LNCaP clone FGC (cell line): ENCODE measurements at regions not wholly inside any gene's neighbourhood (a gene's known extent, or its start where the extent isn't known, plus 50 kb on each side); places are given as distances from the start of the nearest gene placed in this dataset.
"Not testable (repeated sequence)": the region's sequence is repeated elsewhere in the genome, so short reads cannot be mapped to it uniquely, and the experiment has no call there.

Experiments
- DNase-seq: peaks from one replicate; pipeline ENCODE4 v3.0.0-alpha.2; 2011; ENCODE audit warnings: low read depth
- H3K4me3 ChIP-seq: 2 replicates; pipeline ENCODE4 v1.5.1; 2011; ENCODE audit warnings: mild to moderate bottlenecking, low read depth, low read length, control low read depth
- CTCF ChIP-seq: IDR thresholded peaks from 2 replicates; pipeline ENCODE4 v1.5.1; 2012; ENCODE audit warnings: mild to moderate bottlenecking; ENCODE audit not compliant: control insufficient read depth, insufficient read depth; ENCODE audit errors: extremely low read depth

- TF ChIP-seq CTCF, result no peak
Observed at GRCh38 chr6:99143108-99143861, 195.5 kb upstream of the FBXL4 start.

GRCh38 chr6:99141906-99142305 lies 194.2 kb upstream of the FBXL4 start:
- not testable (repeated sequence) for DNase-seq, H3K4me3 ChIP-seq

More at GRCh38 chr6:99143108-99143861, 195.5 kb upstream of the FBXL4 start:
- DNase-seq, result no peak
- no peak overlapping the region for H3K4me3 ChIP-seq

- no peak for TF ChIP-seq CTCF
- DNase-seq, result no peak
- H3K4me3 ChIP-seq, result no peak overlapping the region
Observed at GRCh38 chr6:99138445-99138844, 190.7 kb upstream of the FBXL4 start.

GRCh38 chr6:99137314-99137713 lies 189.6 kb upstream of the FBXL4 start:
- H3K4me3 ChIP-seq, result no peak overlapping the region
- no peak for TF ChIP-seq CTCF
- no peak for DNase-seq

GRCh38 chr6:99136488-99136887 lies 188.7 kb upstream of the FBXL4 start:
- no peak overlapping the region for H3K4me3 ChIP-seq
- no peak for DNase-seq
- no peak for TF ChIP-seq CTCF

- TF ChIP-seq CTCF, result no peak
- no peak for DNase-seq
- H3K4me3 ChIP-seq, result no peak overlapping the region
Observed at GRCh38 chr6:99132026-99132635, 184.4 kb upstream of the FBXL4 start.

- TF ChIP-seq CTCF, result 0 out of 2 replicates have a peak, but pooled peaks have one; percentile 10
- H3K4me3 ChIP-seq, result no peak overlapping the region
- DNase-seq, result no peak
Observed at GRCh38 chr6:99130897-99131873, 183.4 kb upstream of the FBXL4 start.
